T47D (cell line): ENCODE measurements at regions not wholly inside any gene's neighbourhood (a gene's known extent, or its start where the extent isn't known, plus 50 kb on each side); places are given as distances from the start of the nearest gene placed in this dataset.

ENCODE experiments used
- DNase-seq, 2 experiments: peaks; one replicate each; pipeline versions ENCODE4 v3.0.0 to v3.0.0-alpha.2; 2011 to 2012; ENCODE audit warnings: low read depth in 1 of 2, low spot score in 1 of 2
- JUND ChIP-seq: IDR thresholded peaks from 2 replicates; pipeline ENCODE4 v1.6.1; 2012; ENCODE audit warnings: low read depth
- in situ Hi-C: cut with HindIII; loops from 2 replicates; pipeline ENCODE4 v1.10.0; 2016; ENCODE audit warnings: low sequenced_read_pairs, low pct_unique_long_range_greater_than_20kb

GRCh38 chr3:31390466-31390865 lies 142.3 kb upstream of the STT3B start:
- in situ Hi-C loops, result no loop called here
- TF ChIP-seq JUND, result no peak
- DNase-seq, result no peak

GRCh38 chr3:31391150-31391549 lies 141.6 kb upstream of the STT3B start:
- in situ Hi-C loops, result no loop called here
- TF ChIP-seq JUND, result no peak
- no peak for DNase-seq

GRCh38 chr3:31392568-31392967 lies 140.2 kb upstream of the STT3B start:
- no peak for DNase-seq
- in situ Hi-C loops, result no loop called here
- TF ChIP-seq JUND, result no peak

GRCh38 chr3:31399271-31399670 lies 133.5 kb upstream of the STT3B start:
- no peak for DNase-seq
- no peak for TF ChIP-seq JUND
- in situ Hi-C loops, result no loop called here

GRCh38 chr3:31402117-31402516 lies 130.6 kb upstream of the STT3B start:
- no peak for DNase-seq
- in situ Hi-C loops, result no loop called here
- TF ChIP-seq JUND, result no peak

GRCh38 chr3:31403197-31403596 lies 129.5 kb upstream of the STT3B start:
- no peak for DNase-seq
- no peak for TF ChIP-seq JUND
- in situ Hi-C loops, result no loop called here

- TF ChIP-seq JUND, result no peak
- no peak for DNase-seq
- in situ Hi-C loops, result no loop called here
Observed at GRCh38 chr3:31404871-31405270, 127.9 kb upstream of the STT3B start.

GRCh38 chr3:31405515-31405914 lies 127.2 kb upstream of the STT3B start:
- TF ChIP-seq JUND, result no peak
- in situ Hi-C loops, result no loop called here
- no peak for DNase-seq

- in situ Hi-C loops, result no loop called here
- no peak for TF ChIP-seq JUND
- no peak for DNase-seq
Observed at GRCh38 chr3:31406896-31407295, 125.8 kb upstream of the STT3B start.

GRCh38 chr3:31407665-31408064 lies 125.1 kb upstream of the STT3B start:
- in situ Hi-C loops, result no loop called here
- TF ChIP-seq JUND, result no peak
- no peak for DNase-seq

GRCh38 chr3:31408720-31409119 lies 124.0 kb upstream of the STT3B start:
- TF ChIP-seq JUND, result no peak
- DNase-seq, result no peak

GRCh38 chr3:31409389-31409788 lies 123.3 kb upstream of the STT3B start:
- no peak for DNase-seq
- in situ Hi-C loops, result no loop called here

More at GRCh38 chr3:31408720-31409119, 124.0 kb upstream of the STT3B start:
- in situ Hi-C loops, result no loop called here

GRCh38 chr3:31409866-31410265 lies 122.9 kb upstream of the STT3B start:
- in situ Hi-C loops, result no loop called here
- no peak for TF ChIP-seq JUND
- DNase-seq, result no peak

More at GRCh38 chr3:31409389-31409788, 123.3 kb upstream of the STT3B start:
- TF ChIP-seq JUND, result no peak

- no peak for DNase-seq
- no peak for TF ChIP-seq JUND
- in situ Hi-C loops, result no loop called here
Observed at GRCh38 chr3:31410411-31410810, 122.3 kb upstream of the STT3B start.
